ENCODE measurements at regions not wholly inside any gene's neighbourhood (a gene's known extent, or its start where the extent isn't known, plus 50 kb on each side); places are given as distances from the start of the nearest gene placed in this dataset.

DNA sequence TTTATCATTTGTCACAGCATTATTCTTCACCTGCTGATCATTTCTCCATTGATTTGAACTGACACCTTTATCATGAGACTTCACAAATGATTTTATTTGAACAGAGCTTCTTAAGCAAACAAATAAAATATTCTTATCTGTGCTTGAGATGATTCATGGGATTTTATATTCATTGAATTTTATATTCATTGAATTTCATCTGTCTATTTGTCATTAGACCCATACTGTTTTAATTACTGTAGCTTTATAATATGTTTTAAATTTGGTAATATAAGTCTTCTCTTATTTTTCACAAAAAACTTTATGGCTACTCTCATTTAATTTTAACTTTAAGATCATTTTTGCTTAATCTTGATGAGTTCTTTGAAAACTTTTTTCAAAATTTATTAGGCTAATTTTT, 777.4 kb upstream of the TBX3 start:
- TF ChIP-seq, protein P1, sequence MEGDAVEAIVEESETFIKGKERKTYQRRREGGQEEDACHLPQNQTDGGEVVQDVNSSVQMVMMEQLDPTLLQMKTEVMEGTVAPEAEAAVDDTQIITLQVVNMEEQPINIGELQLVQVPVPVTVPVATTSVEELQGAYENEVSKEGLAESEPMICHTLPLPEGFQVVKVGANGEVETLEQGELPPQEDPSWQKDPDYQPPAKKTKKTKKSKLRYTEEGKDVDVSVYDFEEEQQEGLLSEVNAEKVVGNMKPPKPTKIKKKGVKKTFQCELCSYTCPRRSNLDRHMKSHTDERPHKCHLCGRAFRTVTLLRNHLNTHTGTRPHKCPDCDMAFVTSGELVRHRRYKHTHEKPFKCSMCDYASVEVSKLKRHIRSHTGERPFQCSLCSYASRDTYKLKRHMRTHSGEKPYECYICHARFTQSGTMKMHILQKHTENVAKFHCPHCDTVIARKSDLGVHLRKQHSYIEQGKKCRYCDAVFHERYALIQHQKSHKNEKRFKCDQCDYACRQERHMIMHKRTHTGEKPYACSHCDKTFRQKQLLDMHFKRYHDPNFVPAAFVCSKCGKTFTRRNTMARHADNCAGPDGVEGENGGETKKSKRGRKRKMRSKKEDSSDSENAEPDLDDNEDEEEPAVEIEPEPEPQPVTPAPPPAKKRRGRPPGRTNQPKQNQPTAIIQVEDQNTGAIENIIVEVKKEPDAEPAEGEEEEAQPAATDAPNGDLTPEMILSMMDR (IDR thresholded peaks at IDR 0.05): no peak
- TF ChIP-seq POLR2A (IDR thresholded peaks at IDR 0.05): no peak

Data from lower leg skin (tissue), 3 donors.